H1 (cell line): ENCODE measurements at regions not wholly inside any gene's neighbourhood (a gene's known extent, or its start where the extent isn't known, plus 50 kb on each side); places are given as distances from the start of the nearest gene placed in this dataset.

Experiments used
- CTCF ChIA-PET: fragments of 300-600 bp; sonication (Branson Sonifier 250); formaldehyde crosslinking; loops from one replicate; lab custom pipeline; 2021; ENCODE audit not compliant: partially characterized antibody; lab: Charles Lee
- POLR2A ChIA-PET: fragments of 300-600 bp; sonication (Branson Sonifier 250); formaldehyde crosslinking; loops from one replicate; lab custom pipeline; 2021; ENCODE audit warnings: inconsistent platforms; ENCODE audit not compliant: partially characterized antibody; lab: Charles Lee
- DNase-seq, 2 experiments: peaks; one replicate each; pipeline versions ENCODE4 v3.0.0 to v3.0.0-alpha.2; 2010 to 2022; ENCODE audit warnings: low spot score in 2 of 2, low read depth in 1 of 2, mixed read lengths in 1 of 2
- FAIRE-seq: peaks from 2 replicates; lab custom pipeline; 2011; peaks lifted over from hg19 to GRCh38; lab: Jason Lieb, UNC
- H2AFZ ChIP-seq: 2 replicates; pipeline ENCODE4 v1.8.1; 2012; ENCODE audit warnings: low read length, inconsistent platforms
- H2AK5ac ChIP-seq: 2 replicates; pipeline ENCODE4 v1.6.1; 2013; ENCODE audit warnings: low read depth, low read length
- H2BK120ac ChIP-seq: replicated peaks from 2 replicates; pipeline ENCODE3; 2013; ENCODE audit warnings: low read depth, low read length, inconsistent platforms
- H2BK12ac ChIP-seq: 2 replicates; pipeline ENCODE4 v1.6.1; 2013; ENCODE audit warnings: low read depth, low read length
- H2BK15ac ChIP-seq: 2 replicates; pipeline ENCODE4 v1.6.1; 2013; ENCODE audit warnings: low read length
- H2BK20ac ChIP-seq: 2 replicates; pipeline ENCODE4 v1.6.1; 2013; ENCODE audit warnings: low read length
- H2BK5ac ChIP-seq: 2 replicates; pipeline ENCODE4 v1.6.1; 2013; ENCODE audit warnings: low read depth, low read length
- H3K14ac ChIP-seq: 2 replicates; pipeline ENCODE4 v1.6.1; 2013; ENCODE audit warnings: inconsistent platforms; ENCODE audit not compliant: insufficient read length
- H3K18ac ChIP-seq: 2 replicates; pipeline ENCODE4 v1.6.1; 2013; ENCODE audit warnings: low read length; ENCODE audit errors: extremely low read depth
- H3K23ac ChIP-seq: 2 replicates; pipeline ENCODE4 v1.6.1; 2013; ENCODE audit warnings: inconsistent platforms; ENCODE audit not compliant: insufficient read length
- H3K23me2 ChIP-seq: 2 replicates; pipeline ENCODE4 v1.6.1; 2013; ENCODE audit warnings: low read depth, low read length
- H3K27ac ChIP-seq: 2 replicates; pipeline ENCODE4 v1.6.1; 2011; ENCODE audit warnings: low read depth, low read length, inconsistent platforms
- H3K27me3 ChIP-seq, 4 experiments: replicated peaks in 1 of 4; 1 replicate in 1 of 4; 2 replicates in 3 of 4; pipeline versions ENCODE4 v1.6.1 to v1.8.1; 2011 to 2013; ENCODE audit warnings: low read length in 3 of 4, mild to moderate bottlenecking in 3 of 4, inconsistent platforms in 2 of 4, mixed read lengths in 2 of 4, moderate library complexity in 1 of 4; ENCODE audit not compliant: control insufficient read depth in 3 of 4, insufficient read depth in 3 of 4; ENCODE audit errors: extremely low read depth in 1 of 4
- H3K36me3 ChIP-seq, 4 experiments: 2 replicates each; pipeline versions ENCODE4 v1.6.1 to v1.8.1; 2011 to 2013; ENCODE audit warnings: mild to moderate bottlenecking in 4 of 4, low read length in 3 of 4, moderate library complexity in 2 of 4, control low read depth in 1 of 4, inconsistent platforms in 1 of 4; ENCODE audit not compliant: insufficient read depth in 4 of 4, control insufficient read depth in 2 of 4
- H3K4ac ChIP-seq: replicated peaks from 2 replicates; pipeline ENCODE3; 2013; ENCODE audit warnings: low read length, low read depth, mixed read lengths, inconsistent platforms; ENCODE audit not compliant: insufficient read length
- H3K4me1 ChIP-seq, 4 experiments: replicated peaks in 1 of 4; 1 replicate in 1 of 4; 2 replicates in 3 of 4; pipeline versions ENCODE4 v1.6.1 to v1.8.1; 2011 to 2013; ENCODE audit warnings: low read length in 3 of 4, inconsistent platforms in 2 of 4, mixed read lengths in 1 of 4; ENCODE audit not compliant: insufficient read depth in 4 of 4, control insufficient read depth in 3 of 4
- H3K4me2 ChIP-seq, 2 experiments: 2 replicates each; pipeline versions ENCODE4 v1.6.1 to v1.8.1; 2011 to 2013; ENCODE audit warnings: low read depth in 2 of 2, low read length in 2 of 2, control low read depth in 1 of 2, inconsistent platforms in 1 of 2, mild to moderate bottlenecking in 1 of 2; ENCODE audit not compliant: insufficient read depth in 1 of 2
- H3K4me3 ChIP-seq, 4 experiments: fragments of 200-600, 300-600 bp in 1 of 4; sonication (generic), shearing (Covaris generic), sonication (Bioruptor Twin) in 1 of 4; 2 replicates each; pipeline versions ENCODE4 v1.5.1 to v1.8.1; 2011 to 2016; ENCODE audit warnings: low read length in 4 of 4, low read depth in 3 of 4, control low read depth in 2 of 4, inconsistent platforms in 2 of 4, mild to moderate bottlenecking in 2 of 4, mixed read lengths in 1 of 4, moderate library complexity in 1 of 4; ENCODE audit not compliant: insufficient read depth in 2 of 4; ENCODE audit errors: extremely low read depth in 1 of 4
- H3K56ac ChIP-seq: replicated peaks from 2 replicates; pipeline ENCODE3; 2013; ENCODE audit warnings: low read depth, mild to moderate bottlenecking, mixed read lengths, low read length, inconsistent platforms; ENCODE audit not compliant: insufficient read length
- H3K79me1 ChIP-seq: 2 replicates; pipeline ENCODE4 v1.6.1; 2013; ENCODE audit warnings: low read depth, low read length, control low read depth
- H3K79me2 ChIP-seq, 2 experiments: 2 replicates each; pipeline versions ENCODE4 v1.6.1 to v1.8.1; 2012 to 2013; ENCODE audit warnings: low read length in 2 of 2, mild to moderate bottlenecking in 2 of 2, inconsistent platforms in 1 of 2; ENCODE audit not compliant: insufficient read depth in 2 of 2, control insufficient read depth in 1 of 2
- H3K9ac ChIP-seq, 4 experiments: replicated peaks in 1 of 4; 1 replicate in 1 of 4; 2 replicates in 3 of 4; pipeline versions ENCODE4 v1.6.1 to v1.8.1; 2011 to 2013; ENCODE audit warnings: low read depth in 3 of 4, low read length in 3 of 4, control low read depth in 2 of 4, mild to moderate bottlenecking in 2 of 4, moderate library complexity in 2 of 4, inconsistent platforms in 1 of 4; ENCODE audit errors: extremely low read depth in 1 of 4
- H3K9me3 ChIP-seq, 2 experiments: 2 replicates each; pipeline versions ENCODE4 v1.6.1 to v1.8.1; 2012 to 2013; ENCODE audit warnings: mild to moderate bottlenecking in 2 of 2, moderate library complexity in 2 of 2, control low read depth in 1 of 2, inconsistent platforms in 1 of 2, low read depth in 1 of 2, low read length in 1 of 2, mixed read lengths in 1 of 2; ENCODE audit not compliant: insufficient read depth in 2 of 2
- H4K20me1 ChIP-seq, 2 experiments: replicated peaks in 1 of 2; 2 replicates each; pipeline versions ENCODE3 to v1.8.1; 2011 to 2013; ENCODE audit warnings: inconsistent platforms in 2 of 2, low read length in 2 of 2, mild to moderate bottlenecking in 1 of 2; ENCODE audit not compliant: insufficient read depth in 2 of 2, control insufficient read depth in 1 of 2
- H4K5ac ChIP-seq: 2 replicates; pipeline ENCODE4 v1.6.1; 2013; ENCODE audit warnings: low read length, low read depth, mixed read lengths, inconsistent platforms; ENCODE audit not compliant: insufficient read length
- H4K8ac ChIP-seq: 2 replicates; pipeline ENCODE4 v1.8.0; 2013; ENCODE audit warnings: mild to moderate bottlenecking, moderate library complexity, low read length, inconsistent platforms; ENCODE audit not compliant: insufficient read depth; ENCODE audit errors: extremely low read depth
- H4K91ac ChIP-seq: replicated peaks from 2 replicates; pipeline ENCODE3; 2013; ENCODE audit warnings: low read length, mixed read lengths, inconsistent platforms; ENCODE audit not compliant: insufficient read length
- ASH2L ChIP-seq: fragments of 200-600, 300-600 bp; sonication (generic); IDR thresholded peaks from one replicate; pipeline ENCODE4 v1.7.1; 2017; ENCODE audit warnings: low read length
- BCL11A ChIP-seq, 2 experiments: IDR thresholded peaks; one replicate each; pipeline ENCODE4 v1.6.1; 2011; ENCODE audit warnings: low read depth in 2 of 2, low read length in 2 of 2, mild to moderate bottlenecking in 2 of 2
- EP300 ChIP-seq, 2 experiments: IDR thresholded peaks; 1 replicate in 1 of 2; 2 replicates in 1 of 2; pipeline ENCODE4 v1.6.1; 2011 to 2012; ENCODE audit warnings: low read depth in 2 of 2, low read length in 2 of 2, mild to moderate bottlenecking in 2 of 2, borderline replicate concordance in 1 of 2, inconsistent platforms in 1 of 2, moderate library complexity in 1 of 2
- MAFK ChIP-seq: IDR thresholded peaks from 2 replicates; pipeline ENCODE4 v1.6.1; 2012; ENCODE audit warnings: low read depth, mild to moderate bottlenecking, improper control_type of control experiment, low read length
- SUZ12 ChIP-seq: fragments of 200-600 bp; sonication (generic); IDR thresholded peaks from 2 replicates; pipeline ENCODE4 v1.6.1; 2012; ENCODE audit warnings: mild to moderate bottlenecking, inconsistent platforms, low read length, moderate library complexity, mixed read lengths
- WGBS, 2 experiments: shearing (Covaris generic) in 1 of 2; methylation state at CpG; one replicate each; pipeline versions ENCODE4 v1.1.6 to v1.1.7; 2013 to 2015; ENCODE audit warnings: low lambda C conversion rate in 2 of 2, mixed read lengths in 2 of 2, inconsistent platforms in 1 of 2, low coverage in 1 of 2, missing lambda C conversion rate in 1 of 2; ENCODE audit not compliant: insufficient replicate concordance in 2 of 2, insufficient coverage in 1 of 2, insufficient read length in 1 of 2; ENCODE audit errors: extremely low coverage in 1 of 2, missing lambda C conversion rate in 1 of 2; 5-methylcytosine and 5-hydroxymethylcytosine counted together

- CTCF ChIA-PET: interaction anchor here (0.6 to 1.0 kb wide), 3 partner anchors 10 to 222 kb away, joined by 3 read pairs; no protein-coding TSS in a partner anchor
- H3K36me3 ChIP-seq: no peaks in the 10 kb centered on the region
- H2AFZ ChIP-seq: no peak overlapping the region
- no peak overlapping the region for H3K4ac ChIP-seq
- FAIRE-seq: no peak
- H4K5ac ChIP-seq: no peak overlapping the region
- POLR2A ChIA-PET: no interaction called here
- H2BK15ac ChIP-seq: 0 out of 2 replicates have a peak overlapping the region, but pooled peaks have one; percentile 25
- no peak overlapping the region for H3K4me3 ChIP-seq
- H4K20me1 ChIP-seq: no peaks in the 10 kb centered on the region
- no peaks in the 10 kb centered on the region for H3K79me2 ChIP-seq
- no peak overlapping the region for H2BK5ac ChIP-seq
- H4K8ac ChIP-seq: no peak overlapping the region
- no peak overlapping the region for H3K23ac ChIP-seq
- DNase-seq: no peak
- no peaks in the 10 kb centered on the region for H3K23me2 ChIP-seq
- no peak overlapping the region for H2BK20ac ChIP-seq
- H3K79me1 ChIP-seq: no peaks in the 10 kb centered on the region
- 93% methylated on average over 6 of the region's 6 CpGs; no CpG with 5 or more reads in 1 of the 2 experiments for WGBS, 2 experiments
- H3K14ac ChIP-seq: no peak overlapping the region
- no peak overlapping the region for H2AK5ac ChIP-seq
- H2BK12ac ChIP-seq: no peak overlapping the region
- no peak overlapping the region for H3K4me2 ChIP-seq
- no peak overlapping the region for H3K9ac ChIP-seq
- no peaks in the 10 kb centered on the region; a peak in 1 of 7 replicates for H3K27me3 ChIP-seq
- H2BK120ac ChIP-seq: no peak overlapping the region
- no peak overlapping the region for H3K56ac ChIP-seq
- H3K27ac ChIP-seq: no peak overlapping the region
- H4K91ac ChIP-seq: no peak overlapping the region
- no peaks in the 10 kb centered on the region for H3K9me3 ChIP-seq
- H3K18ac ChIP-seq: no peak overlapping the region
- no peaks in the 10 kb centered on the region for H3K4me1 ChIP-seq
- TF ChIP-seq MAFK (no peak), BCL11A (IDR thresholded peaks at IDR 0.05; ENCODE audit: low read depth in 2 of 2, low read length in 2 of 2) (no peak), EP300 (IDR thresholded peaks at IDR 0.05; ENCODE audit: borderline replicate concordance in 1 of 2, low read depth in 2 of 2, low read length in 2 of 2) (no peak), SUZ12 (no peak), ASH2L (no peak)
These were observed 167.2 kb downstream of the KDR start for GRCh38 chr4:54958236-54958635.
